Right renal pelvis (tissue), 4 donors: ENCODE measurements at regions not wholly inside any gene's neighbourhood (a gene's known extent, or its start where the extent isn't known, plus 50 kb on each side); places are given as distances from the start of the nearest gene placed in this dataset.

Experiments used
- DNase-seq, 4 donors: peaks; one replicate each; pipeline ENCODE4 v3.0.0-alpha.2; 2013; ENCODE audit warnings: low read depth in 4 of 4, low spot score in 3 of 4, missing footprints in 1 of 4

- peak in 1 of 4 donors; percentile 30 for DNase-seq
Observed at GRCh38 chr3:24963762-24964625, 464.1 kb upstream of the RARB start.

GRCh38 chr3:24965706-24966385 lies 462.2 kb upstream of the RARB start:
- DNase-seq: no peak

GRCh38 chr3:24968036-24968435 lies 460.0 kb upstream of the RARB start:
- DNase-seq: no peak

GRCh38 chr3:24972491-24972890 lies 455.6 kb upstream of the RARB start:
- no peak for DNase-seq

GRCh38 chr3:24981309-24981708 lies 446.8 kb upstream of the RARB start:
- no peak for DNase-seq

GRCh38 chr3:24981924-24982323 lies 446.1 kb upstream of the RARB start:
- DNase-seq: no peak

GRCh38 chr3:24985668-24986067 lies 442.4 kb upstream of the RARB start:
- DNase-seq: no peak

- no peak for DNase-seq
Observed at GRCh38 chr3:24986612-24987011, 441.5 kb upstream of the RARB start.

- no peak for DNase-seq
Observed at GRCh38 chr3:24999357-24999756, 428.7 kb upstream of the RARB start.

- no peak for DNase-seq
Observed at GRCh38 chr3:25000971-25001591, 427.0 kb upstream of the RARB start.

GRCh38 chr3:25002052-25002451 lies 426.0 kb upstream of the RARB start:
- DNase-seq: no peak

- no peak for DNase-seq
Observed at GRCh38 chr3:25007974-25008658, 419.9 kb upstream of the RARB start.

- DNase-seq: peak in 1 of 4 donors; percentile 34
Observed at GRCh38 chr3:25009665-25010064, 418.4 kb upstream of the RARB start.

- no peak for DNase-seq
Observed at GRCh38 chr3:25015599-25015998, 412.5 kb upstream of the RARB start.

- no peak for DNase-seq
Observed at GRCh38 chr3:25018909-25019308, 409.2 kb upstream of the RARB start.

- no peak for DNase-seq
Observed at GRCh38 chr3:25019506-25019905, 408.6 kb upstream of the RARB start.

- no peak for DNase-seq
Observed at GRCh38 chr3:25021816-25022215, 406.2 kb upstream of the RARB start.

- no peak for DNase-seq
Observed at GRCh38 chr3:25023876-25024275, 404.2 kb upstream of the RARB start.

- no peak for DNase-seq
Observed at GRCh38 chr3:25025236-25025635, 402.8 kb upstream of the RARB start.

GRCh38 chr3:25027650-25028049 lies 400.4 kb upstream of the RARB start:
- DNase-seq: no peak

GRCh38 chr3:25029820-25030219 lies 398.2 kb upstream of the RARB start:
- DNase-seq: no peak
